ENCODE measurements at regions not wholly inside any gene's neighbourhood (a gene's known extent, or its start where the extent isn't known, plus 50 kb on each side); places are given as distances from the start of the nearest gene placed in this dataset.

GRCh38 chr1:90835661-90836344 is 118.7 kb upstream of the BARHL2 start:
- Mint-ChIP-seq H3K4me3 (peak overlapping the region; percentile 67), H3K27ac (no peak overlapping the region), H3K36me3 (peaks cover 5% of the 10 kb centered on the region), H3K9me3 (no peaks in the 10 kb centered on the region), H3K27me3 (peaks cover 73 to 87% of the 10 kb centered on the region in 2 donors), H3K4me1 (ENCODE audit: low read depth in 2 of 2) (peaks cover 24 to 25% of the 10 kb centered on the region in 2 donors)
- ATAC-seq (peak in 1 of 2 donors; percentile 57), DNase-seq (ENCODE audit: low spot score) (no peak)

GRCh38 chr1:90834886-90835660 is 118.0 kb upstream of the BARHL2 start:
- Mint-ChIP-seq H3K9me3 (no peaks in the 10 kb centered on the region), H3K4me1 (ENCODE audit: low read depth in 2 of 2) (peaks cover 24 to 25% of the 10 kb centered on the region in 2 donors), H3K4me3 (peak overlapping the region; percentile 49), H3K36me3 (peaks cover 5% of the 10 kb centered on the region), H3K27ac (no peak overlapping the region), H3K27me3 (peaks cover 69 to 86% of the 10 kb centered on the region in 2 donors)
- DNase-seq (ENCODE audit: low spot score) (no peak), ATAC-seq (peak; percentile 41 to 57)

- Mint-ChIP-seq H3K9me3 (no peaks in the 10 kb centered on the region), H3K27me3 (peaks cover 66 to 86% of the 10 kb centered on the region in 2 donors), H3K27ac (no peak overlapping the region), H3K4me3 (peak overlapping the region; percentile 20), H3K36me3 (peaks cover 5% of the 10 kb centered on the region), H3K4me1 (ENCODE audit: low read depth in 2 of 2) (peaks cover 24 to 25% of the 10 kb centered on the region in 2 donors)
- DNase-seq (ENCODE audit: low spot score): no peak
- ATAC-seq: no peak
These were observed 117.3 kb upstream of the BARHL2 start for GRCh38 chr1:90834354-90834885.

DNA sequence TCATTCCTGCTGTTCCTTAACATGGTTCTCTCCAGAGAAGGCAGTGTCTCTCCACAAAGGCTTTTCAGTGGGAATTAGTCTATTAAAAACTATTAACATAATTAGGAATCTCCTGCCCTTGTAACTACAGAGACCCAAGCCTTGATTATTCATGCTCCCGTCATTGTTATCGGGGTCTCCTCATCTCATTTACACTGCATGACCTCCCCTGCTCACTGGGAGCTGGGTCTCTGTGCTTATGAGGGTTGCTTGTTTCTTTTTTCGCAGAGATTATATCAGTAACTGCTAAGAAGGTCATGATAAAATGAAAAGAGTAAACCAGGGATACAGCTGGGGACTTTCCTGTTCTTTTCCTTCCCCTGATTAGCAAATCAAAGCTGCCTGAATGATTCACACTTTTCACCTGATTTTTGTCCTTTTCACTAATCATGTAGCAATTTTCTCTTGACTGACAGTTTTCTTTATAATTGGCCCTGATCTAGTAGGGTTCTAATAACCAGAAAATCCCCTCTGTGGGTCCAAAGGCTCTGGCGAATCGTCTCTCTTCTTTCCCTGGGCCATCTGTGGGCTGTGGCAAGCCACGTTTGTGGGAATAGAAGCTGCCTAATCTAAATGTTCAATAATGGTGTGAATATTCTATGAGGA is 116.5 kb upstream of the BARHL2 start:
- Mint-ChIP-seq H3K36me3 (peaks cover 5% of the 10 kb centered on the region), H3K27ac (no peak overlapping the region), H3K27me3 (peaks cover 63 to 85% of the 10 kb centered on the region in 2 donors), H3K4me1 (ENCODE audit: low read depth in 2 of 2) (peaks cover 24 to 25% of the 10 kb centered on the region in 2 donors), H3K9me3 (no peaks in the 10 kb centered on the region), H3K4me3 (no peak overlapping the region)
- ATAC-seq (no peak), DNase-seq (ENCODE audit: low spot score) (no peak)

DNA sequence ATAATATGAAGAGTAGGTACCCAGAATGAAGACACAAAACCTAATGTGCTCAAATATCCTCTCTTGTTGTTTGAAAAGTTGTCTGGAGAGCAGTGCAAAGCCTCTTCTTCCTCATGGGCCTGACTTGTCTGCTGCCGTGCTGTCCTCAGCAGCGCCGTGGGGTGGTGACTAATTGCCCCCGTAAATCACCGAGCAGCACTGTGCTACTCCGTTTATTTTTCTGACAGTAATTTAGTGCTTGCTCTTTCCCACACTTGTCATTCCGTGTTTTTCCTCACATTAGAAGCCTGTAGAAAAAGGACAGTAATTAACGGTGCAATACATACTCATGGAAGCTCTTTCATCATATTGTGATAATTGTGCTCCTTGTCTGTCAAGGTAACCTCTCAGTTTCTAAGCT is 114.8 kb upstream of the BARHL2 start:
- H3K27ac Mint-ChIP-seq: no peak overlapping the region
- DNase-seq (ENCODE audit: low spot score) (no peak), ATAC-seq (no peak)
- no peaks in the 10 kb centered on the region for H3K9me3 Mint-ChIP-seq
- H3K36me3 Mint-ChIP-seq: peaks cover 5% of the 10 kb centered on the region
- peaks cover 65 to 83% of the 10 kb centered on the region in 2 donors for H3K27me3 Mint-ChIP-seq
- peaks cover 24 to 25% of the 10 kb centered on the region in 2 donors for H3K4me1 Mint-ChIP-seq (ENCODE audit: low read depth in 2 of 2)
- H3K4me3 Mint-ChIP-seq: no peak overlapping the region

- H3K4me1 Mint-ChIP-seq (ENCODE audit: low read depth in 2 of 2): no peaks in the 10 kb centered on the region
- no peak overlapping the region for H3K27ac Mint-ChIP-seq
- peaks cover 53 to 66% of the 10 kb centered on the region in 2 donors for H3K27me3 Mint-ChIP-seq
- no peaks in the 10 kb centered on the region for H3K9me3 Mint-ChIP-seq
- DNase-seq (ENCODE audit: low spot score) (no peak), ATAC-seq (no peak)
- H3K4me3 Mint-ChIP-seq: no peak overlapping the region
- no peaks in the 10 kb centered on the region for H3K36me3 Mint-ChIP-seq
These were observed 109.7 kb upstream of the BARHL2 start for GRCh38 chr1:90826834-90827233.

DNA sequence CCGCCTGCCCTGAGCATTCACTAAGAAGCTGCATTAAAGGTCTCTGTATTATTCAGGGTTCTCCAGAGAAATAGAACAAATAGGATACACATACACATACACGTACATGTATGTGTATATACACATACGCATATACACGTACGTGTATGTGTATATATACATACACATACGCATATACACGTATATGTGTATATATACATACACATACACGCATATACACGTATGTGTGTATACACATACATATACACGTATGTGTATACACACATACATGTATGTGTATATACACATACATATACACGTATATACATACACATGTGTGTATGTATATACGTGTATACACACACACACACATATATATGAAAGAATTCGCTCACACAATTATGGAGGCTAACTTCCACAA is 108.9 kb upstream of the BARHL2 start:
- H3K36me3 Mint-ChIP-seq: no peaks in the 10 kb centered on the region
- H3K4me1 Mint-ChIP-seq (ENCODE audit: low read depth in 2 of 2): no peaks in the 10 kb centered on the region
- no peak for DNase-seq (ENCODE audit: low spot score)

GRCh38 chr1:90824551-90824950 is 107.4 kb upstream of the BARHL2 start:
- ATAC-seq: no peak

More for the DNA sequence above, 108.9 kb upstream of the BARHL2 start:
- Mint-ChIP-seq H3K9me3 (no peaks in the 10 kb centered on the region), H3K4me3 (no peak overlapping the region), H3K27me3 (peaks cover 48 to 61% of the 10 kb centered on the region in 2 donors), H3K27ac (no peak overlapping the region)
- ATAC-seq: no peak

DNA sequence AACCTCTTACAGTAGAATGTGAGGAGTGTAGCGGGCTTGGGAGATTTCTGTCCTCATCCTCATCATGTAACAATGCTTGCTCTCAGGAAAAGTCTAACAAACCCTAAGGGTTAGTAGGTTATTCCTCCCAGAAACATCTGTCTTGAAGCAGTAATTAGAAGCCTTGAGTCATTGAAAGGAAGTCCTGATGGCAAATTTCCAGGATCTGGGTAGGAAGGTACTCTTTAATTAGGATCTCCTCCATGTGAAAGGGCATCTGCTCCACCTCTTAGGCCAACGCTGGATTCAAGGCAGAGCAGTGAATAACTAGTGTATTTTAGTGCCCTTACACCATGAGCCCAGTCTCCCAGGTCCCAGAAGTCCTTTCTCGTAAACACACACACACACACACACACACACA is 106.6 kb upstream of the BARHL2 start:
- Mint-ChIP-seq H3K27ac (no peak overlapping the region), H3K4me3 (no peak overlapping the region), H3K4me1 (ENCODE audit: low read depth in 2 of 2) (no peaks in the 10 kb centered on the region), H3K36me3 (no peaks in the 10 kb centered on the region), H3K27me3 (peaks cover 36 to 40% of the 10 kb centered on the region in 2 donors), H3K9me3 (no peaks in the 10 kb centered on the region)
- DNase-seq (ENCODE audit: low spot score) (no peak), ATAC-seq (no peak)

More at GRCh38 chr1:90824551-90824950, 107.4 kb upstream of the BARHL2 start:
- no peaks in the 10 kb centered on the region for H3K9me3 Mint-ChIP-seq
- peaks cover 38 to 48% of the 10 kb centered on the region in 2 donors for H3K27me3 Mint-ChIP-seq
- no peaks in the 10 kb centered on the region for H3K4me1 Mint-ChIP-seq (ENCODE audit: low read depth in 2 of 2)
- H3K4me3 Mint-ChIP-seq: no peak overlapping the region
- no peak for DNase-seq (ENCODE audit: low spot score)
- H3K27ac Mint-ChIP-seq: no peak overlapping the region
- H3K36me3 Mint-ChIP-seq: no peaks in the 10 kb centered on the region

DNA sequence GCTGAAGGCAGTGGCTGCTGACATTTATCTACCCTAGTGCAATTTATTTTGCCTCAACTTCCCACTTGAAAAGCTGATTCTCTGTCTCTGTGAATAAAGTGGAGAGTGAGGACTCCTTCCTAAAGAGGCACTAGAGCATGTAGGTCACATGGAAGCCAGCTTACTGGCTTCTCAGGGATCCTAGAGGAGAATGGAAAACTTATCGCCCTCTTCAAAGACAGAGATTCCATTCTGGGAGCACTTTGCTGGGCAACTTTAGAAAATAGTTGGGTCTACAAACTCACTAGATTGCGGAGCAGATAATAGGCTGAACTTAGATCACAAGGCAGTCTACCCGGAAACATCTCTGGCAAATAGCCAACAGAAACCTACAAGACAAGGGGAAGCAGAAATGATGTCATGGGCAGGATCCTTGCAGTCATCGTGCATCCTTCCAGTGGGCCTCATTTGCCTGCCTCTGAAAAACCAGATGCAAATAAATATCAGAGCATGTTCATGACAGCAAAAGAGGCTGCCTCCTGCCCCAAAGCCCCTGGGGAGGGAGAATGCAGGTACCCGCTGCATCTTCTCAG is 104.8 kb upstream of the BARHL2 start:
- no peak for DNase-seq (ENCODE audit: low spot score)
- peaks cover 34 to 40% of the 10 kb centered on the region in 2 donors for H3K27me3 Mint-ChIP-seq
- H3K9me3 Mint-ChIP-seq: no peaks in the 10 kb centered on the region
- H3K4me1 Mint-ChIP-seq (ENCODE audit: low read depth in 2 of 2): no peaks in the 10 kb centered on the region
- no peak overlapping the region for H3K4me3 Mint-ChIP-seq
- no peak overlapping the region for H3K27ac Mint-ChIP-seq
- no peaks in the 10 kb centered on the region for H3K36me3 Mint-ChIP-seq
- ATAC-seq: no peak

- no peaks in the 10 kb centered on the region for H3K9me3 Mint-ChIP-seq
- peaks cover 36 to 41% of the 10 kb centered on the region in 2 donors for H3K27me3 Mint-ChIP-seq
- no peak overlapping the region for H3K27ac Mint-ChIP-seq
- H3K4me3 Mint-ChIP-seq: no peak overlapping the region
- H3K4me1 Mint-ChIP-seq (ENCODE audit: low read depth in 2 of 2): no peaks in the 10 kb centered on the region
- H3K36me3 Mint-ChIP-seq: no peaks in the 10 kb centered on the region
- no peak for DNase-seq (ENCODE audit: low spot score)
- ATAC-seq: no peak
These were observed 104.2 kb upstream of the BARHL2 start for GRCh38 chr1:90821152-90821787.

DNA sequence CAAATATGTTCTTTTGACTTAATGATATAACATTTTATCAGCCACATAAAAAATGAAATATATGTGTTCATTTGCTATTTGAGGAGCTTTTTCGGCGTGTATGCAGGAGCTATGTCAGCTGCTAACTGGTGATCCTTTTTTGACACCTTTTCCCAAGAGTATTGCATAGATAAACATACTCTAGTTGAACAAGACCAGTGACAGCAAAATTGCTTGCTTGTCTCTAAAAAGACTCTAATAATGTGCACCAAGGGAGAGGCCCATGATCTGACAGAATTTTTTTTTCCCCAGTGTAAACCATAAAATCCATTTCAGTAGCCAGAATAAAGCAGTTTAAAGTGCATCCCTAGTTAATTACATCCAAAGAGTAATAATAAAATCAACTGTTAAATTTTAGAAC is 103.6 kb upstream of the BARHL2 start:
- Mint-ChIP-seq H3K4me1 (ENCODE audit: low read depth in 2 of 2) (no peaks in the 10 kb centered on the region), H3K9me3 (peaks cover 3% of the 10 kb centered on the region), H3K27me3 (peaks cover 40 to 46% of the 10 kb centered on the region in 2 donors), H3K4me3 (no peak overlapping the region), H3K36me3 (no peaks in the 10 kb centered on the region), H3K27ac (no peak overlapping the region)
- no peak for DNase-seq (ENCODE audit: low spot score)
- ATAC-seq: no peak

DNA sequence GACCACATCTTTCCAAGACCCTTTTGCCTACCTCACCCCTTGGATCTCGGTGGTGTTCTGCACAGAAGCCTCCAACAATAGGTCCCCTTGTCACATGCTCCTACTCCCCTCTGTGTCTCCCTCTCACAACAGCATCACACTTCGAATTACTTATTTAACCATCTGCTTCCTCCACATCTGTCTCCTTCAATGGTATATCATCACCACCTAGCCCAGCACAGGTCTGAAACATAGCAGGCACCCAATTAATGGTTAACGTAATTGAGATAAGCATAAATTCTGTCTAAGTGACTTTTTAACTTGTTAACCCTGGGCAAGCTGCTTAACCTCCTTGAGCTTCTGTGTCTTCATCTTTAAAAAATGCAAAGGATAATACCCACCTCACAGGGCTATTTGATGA is 100.3 kb upstream of the BARHL2 start:
- DNase-seq (ENCODE audit: low spot score) (no peak), ATAC-seq (no peak)
- peaks cover 3% of the 10 kb centered on the region for H3K9me3 Mint-ChIP-seq
- H3K36me3 Mint-ChIP-seq: no peaks in the 10 kb centered on the region
- no peak overlapping the region for H3K4me3 Mint-ChIP-seq
- H3K27ac Mint-ChIP-seq: no peak overlapping the region
- peaks cover 22 to 28% of the 10 kb centered on the region in 2 donors for H3K27me3 Mint-ChIP-seq
- no peaks in the 10 kb centered on the region for H3K4me1 Mint-ChIP-seq (ENCODE audit: low read depth in 2 of 2)
